Uterus (tissue), 2 donors: ENCODE measurements at regions not wholly inside any gene's neighbourhood (a gene's known extent, or its start where the extent isn't known, plus 50 kb on each side); places are given as distances from the start of the nearest gene placed in this dataset.

Experiments used
- POLR2A ChIP-seq, 2 donors: fragments of 450-650 bp; IDR thresholded peaks; one replicate each; pipeline ENCODE4 v1.6.1; 2016; ENCODE audit warnings: antibody characterized with exemption in 2 of 2, mild to moderate bottlenecking in 1 of 2, moderate library complexity in 1 of 2
- TF ChIP-seq, protein P1 (sequence below), 4 experiments: fragments of 200-600 bp in 2 of 4; fragments of 450-650 bp in 2 of 4; sonication (generic) in 2 of 4; IDR thresholded peaks; one replicate each; pipeline ENCODE4 v1.5.1; 2016 to 2019; ENCODE audit warnings: antibody characterized with exemption in 4 of 4, mild to moderate bottlenecking in 2 of 4, moderate library complexity in 1 of 4

DNA sequence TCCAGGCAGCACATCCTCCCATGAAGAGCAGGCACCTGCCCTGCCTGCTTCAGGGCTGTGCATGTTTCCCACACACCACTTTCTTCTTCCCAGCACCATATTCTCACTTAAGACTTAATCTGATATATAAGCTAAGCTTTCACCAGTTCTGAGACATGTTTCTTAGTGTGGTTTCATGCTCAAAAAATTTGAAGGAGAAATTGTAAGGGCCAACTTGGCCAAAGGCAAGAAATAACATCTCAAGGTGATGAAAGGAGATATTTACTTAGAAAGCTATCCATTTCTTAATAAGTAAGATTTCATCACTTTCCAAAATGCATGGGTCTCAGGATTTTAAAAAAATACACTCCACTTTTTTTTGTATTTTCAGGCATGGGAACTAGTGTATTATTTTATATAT, 468.1 kb upstream of the AKR1E2 start:
- no peak for TF ChIP-seq POLR2A (IDR thresholded peaks at IDR 0.05)
- TF ChIP-seq, protein P1, sequence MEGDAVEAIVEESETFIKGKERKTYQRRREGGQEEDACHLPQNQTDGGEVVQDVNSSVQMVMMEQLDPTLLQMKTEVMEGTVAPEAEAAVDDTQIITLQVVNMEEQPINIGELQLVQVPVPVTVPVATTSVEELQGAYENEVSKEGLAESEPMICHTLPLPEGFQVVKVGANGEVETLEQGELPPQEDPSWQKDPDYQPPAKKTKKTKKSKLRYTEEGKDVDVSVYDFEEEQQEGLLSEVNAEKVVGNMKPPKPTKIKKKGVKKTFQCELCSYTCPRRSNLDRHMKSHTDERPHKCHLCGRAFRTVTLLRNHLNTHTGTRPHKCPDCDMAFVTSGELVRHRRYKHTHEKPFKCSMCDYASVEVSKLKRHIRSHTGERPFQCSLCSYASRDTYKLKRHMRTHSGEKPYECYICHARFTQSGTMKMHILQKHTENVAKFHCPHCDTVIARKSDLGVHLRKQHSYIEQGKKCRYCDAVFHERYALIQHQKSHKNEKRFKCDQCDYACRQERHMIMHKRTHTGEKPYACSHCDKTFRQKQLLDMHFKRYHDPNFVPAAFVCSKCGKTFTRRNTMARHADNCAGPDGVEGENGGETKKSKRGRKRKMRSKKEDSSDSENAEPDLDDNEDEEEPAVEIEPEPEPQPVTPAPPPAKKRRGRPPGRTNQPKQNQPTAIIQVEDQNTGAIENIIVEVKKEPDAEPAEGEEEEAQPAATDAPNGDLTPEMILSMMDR (IDR thresholded peaks at IDR 0.05), result no peak
